Stomach smooth muscle (tissue), 2 donors: ENCODE measurements at regions not wholly inside any gene's neighbourhood (a gene's known extent, or its start where the extent isn't known, plus 50 kb on each side); places are given as distances from the start of the nearest gene placed in this dataset.

Experiments used
- H3K27ac ChIP-seq: one replicate; pipeline ENCODE4 v1.7.0; 2013; ENCODE audit warnings: mild to moderate bottlenecking, low read length, inconsistent platforms
- H3K27me3 ChIP-seq, 2 donors: one replicate each; pipeline ENCODE4 v1.7.0; 2013; ENCODE audit warnings: low read length in 2 of 2; ENCODE audit not compliant: insufficient read depth in 2 of 2, control insufficient read depth in 1 of 2
- H3K36me3 ChIP-seq, 2 donors: one replicate each; pipeline ENCODE4 v1.7.0; 2013; ENCODE audit warnings: low read length in 2 of 2; ENCODE audit not compliant: control insufficient read depth in 2 of 2, insufficient read depth in 2 of 2
- H3K4me1 ChIP-seq: one replicate; pipeline ENCODE4 v1.7.0; 2013; ENCODE audit warnings: low read length; ENCODE audit not compliant: control insufficient read depth, insufficient read depth
- H3K4me3 ChIP-seq, 2 donors: one replicate each; pipeline ENCODE4 v1.7.0; 2013; ENCODE audit warnings: low read length in 2 of 2
- H3K9ac ChIP-seq, 2 donors: one replicate each; pipeline ENCODE4 v1.7.0; 2013; ENCODE audit warnings: low read length in 2 of 2, mild to moderate bottlenecking in 1 of 2
- H3K9me3 ChIP-seq, 2 donors: one replicate each; pipeline ENCODE4 v1.7.0; 2013; ENCODE audit warnings: low read length in 2 of 2; ENCODE audit not compliant: control insufficient read depth in 2 of 2
- donor health status: healthy.
- donor health status: Pancreatic carcinoma.

DNA sequence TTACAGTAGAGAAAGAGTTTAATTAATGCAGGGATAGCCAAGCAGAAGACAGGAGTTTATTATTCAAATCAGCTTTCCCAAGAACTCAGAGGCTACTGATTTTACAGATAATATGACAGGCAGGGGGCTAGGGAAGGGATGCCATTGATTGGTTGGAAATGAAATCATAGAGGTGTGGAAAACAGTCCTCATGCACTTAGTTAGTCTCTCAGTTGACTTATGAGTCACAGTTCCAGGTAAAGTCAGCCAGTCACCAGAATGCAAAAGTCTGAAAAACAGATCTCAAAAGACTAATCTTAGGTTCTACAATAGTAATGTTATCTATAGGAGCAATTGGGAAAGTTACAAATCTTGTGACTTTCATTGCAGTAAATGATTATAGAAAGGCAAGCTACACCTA, 676.4 kb upstream of the CHAC2 start:
- Histone ChIP-seq H3K4me1 (no peaks in the 10 kb centered on the region), H3K36me3 (no peaks in the 10 kb centered on the region), H3K4me3 (no peak overlapping the region), H3K27me3 (no peaks in the 10 kb centered on the region), H3K27ac (no peak overlapping the region), H3K9ac (no peak overlapping the region), H3K9me3 (no peaks in the 10 kb centered on the region)

DNA sequence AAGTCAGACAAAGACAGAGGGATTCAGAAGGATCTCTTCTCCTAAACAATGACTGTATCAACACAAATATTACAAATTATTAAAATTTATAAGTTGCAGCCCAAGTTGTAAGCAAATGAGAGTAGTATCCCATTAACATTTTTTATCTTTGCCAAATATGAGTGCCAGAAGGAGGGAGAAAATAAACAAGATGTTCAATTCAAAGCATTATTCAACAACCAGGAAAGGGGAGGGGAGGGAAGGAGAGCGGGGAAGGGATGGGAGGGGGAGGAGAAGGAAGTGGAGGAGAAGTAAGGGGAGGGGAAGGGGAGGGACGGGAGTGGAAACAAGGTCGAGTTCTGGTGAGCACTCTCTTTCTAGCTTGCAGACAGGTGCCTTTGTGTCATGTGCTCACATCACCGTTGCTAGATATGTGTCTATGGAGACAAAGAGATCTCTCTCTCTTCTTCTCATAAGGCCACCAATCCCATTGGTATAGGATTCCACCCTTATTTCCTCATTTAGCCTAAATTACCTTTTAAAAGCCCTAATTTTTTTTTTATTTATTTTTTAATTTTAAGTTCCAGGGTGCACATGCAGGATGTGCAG, 679.6 kb upstream of the CHAC2 start:
- H3K9me3 ChIP-seq = no peaks in the 10 kb centered on the region

DNA sequence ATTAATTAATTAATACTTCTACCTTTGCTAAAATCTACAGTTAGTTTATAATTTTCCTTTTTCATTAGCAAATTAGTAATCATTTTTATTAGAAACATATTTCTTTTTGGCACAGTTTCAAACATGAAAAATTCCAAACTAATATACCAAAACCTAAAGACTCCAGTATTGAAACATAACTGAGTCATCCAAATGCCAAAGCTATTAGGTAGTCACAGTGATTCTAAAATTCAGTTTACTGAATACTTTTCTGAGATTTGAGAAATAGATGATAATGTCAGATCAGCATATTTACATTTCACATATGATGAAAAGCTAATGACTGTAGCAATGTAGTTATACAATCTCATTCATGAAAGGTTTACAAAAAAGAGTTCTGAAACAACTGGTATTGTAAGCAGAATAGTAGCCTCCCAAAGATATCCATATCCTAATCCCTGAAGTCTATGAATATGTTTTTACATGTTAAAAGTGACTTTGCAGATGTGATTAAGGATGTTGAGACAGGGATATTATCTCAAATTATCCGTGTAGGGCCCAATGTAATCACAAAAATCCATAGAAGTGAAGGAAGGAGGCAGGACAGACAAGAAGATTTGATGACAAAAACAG, 680.2 kb upstream of the CHAC2 start:
- Histone ChIP-seq H3K9me3 (no peaks in the 10 kb centered on the region), H3K27ac (no peak overlapping the region), H3K27me3 (no peaks in the 10 kb centered on the region), H3K36me3 (no peaks in the 10 kb centered on the region), H3K4me3 (no peak overlapping the region), H3K4me1 (no peaks in the 10 kb centered on the region), H3K9ac (no peak overlapping the region)

More for the DNA sequence above, 679.6 kb upstream of the CHAC2 start:
- Histone ChIP-seq H3K27ac (no peak overlapping the region), H3K4me1 (no peaks in the 10 kb centered on the region), H3K36me3 (no peaks in the 10 kb centered on the region), H3K27me3 (no peaks in the 10 kb centered on the region), H3K4me3 (no peak overlapping the region), H3K9ac (no peak overlapping the region)

DNA sequence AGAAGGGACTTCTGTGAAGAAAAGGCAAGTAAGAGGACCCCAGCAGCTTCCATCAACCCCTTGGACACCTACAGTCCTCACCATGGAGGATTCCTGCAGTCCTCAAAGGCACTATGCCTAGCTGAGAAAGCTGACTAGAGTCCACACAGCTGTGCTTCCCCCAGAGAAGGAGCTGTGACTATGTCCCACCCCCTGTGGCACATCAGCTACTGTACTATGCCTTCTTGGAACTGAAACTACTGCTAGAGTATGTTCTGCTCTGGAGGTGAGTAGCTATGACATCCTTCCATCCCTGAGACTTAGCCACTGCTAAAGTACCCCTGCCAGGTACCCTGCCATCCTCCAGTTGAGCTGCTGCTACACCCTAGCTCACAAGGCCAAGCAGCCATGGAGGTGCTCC, 690.2 kb upstream of the CHAC2 start:
- Histone ChIP-seq H3K4me1 (no peaks in the 10 kb centered on the region), H3K36me3 (no peaks in the 10 kb centered on the region), H3K9me3 (no peaks in the 10 kb centered on the region), H3K4me3 (no peak overlapping the region), H3K9ac (no peak overlapping the region), H3K27me3 (no peaks in the 10 kb centered on the region), H3K27ac (no peak overlapping the region)

DNA sequence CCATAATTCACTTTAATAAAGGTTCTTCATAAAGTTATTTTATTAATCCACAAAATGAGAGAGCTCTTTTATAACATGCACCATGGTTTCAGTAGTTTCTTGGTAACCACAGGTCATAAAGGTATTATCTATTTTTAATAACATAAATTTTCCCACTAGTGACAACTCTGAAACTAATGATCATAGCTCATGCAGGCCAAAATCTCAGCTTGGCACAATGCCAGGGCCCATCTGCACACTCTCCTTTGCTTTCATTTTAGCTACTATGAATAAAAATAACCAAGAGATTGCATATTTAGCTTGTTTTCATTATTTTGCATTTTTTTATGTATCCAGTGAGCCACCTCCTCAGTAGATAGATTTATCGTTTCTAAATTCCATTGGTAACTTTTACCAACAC, 691.8 kb upstream of the CHAC2 start:
- Histone ChIP-seq H3K27me3 (no peaks in the 10 kb centered on the region), H3K36me3 (no peaks in the 10 kb centered on the region), H3K27ac (no peak overlapping the region), H3K9me3 (no peaks in the 10 kb centered on the region), H3K4me1 (no peaks in the 10 kb centered on the region), H3K9ac (no peak overlapping the region), H3K4me3 (no peak overlapping the region)

DNA sequence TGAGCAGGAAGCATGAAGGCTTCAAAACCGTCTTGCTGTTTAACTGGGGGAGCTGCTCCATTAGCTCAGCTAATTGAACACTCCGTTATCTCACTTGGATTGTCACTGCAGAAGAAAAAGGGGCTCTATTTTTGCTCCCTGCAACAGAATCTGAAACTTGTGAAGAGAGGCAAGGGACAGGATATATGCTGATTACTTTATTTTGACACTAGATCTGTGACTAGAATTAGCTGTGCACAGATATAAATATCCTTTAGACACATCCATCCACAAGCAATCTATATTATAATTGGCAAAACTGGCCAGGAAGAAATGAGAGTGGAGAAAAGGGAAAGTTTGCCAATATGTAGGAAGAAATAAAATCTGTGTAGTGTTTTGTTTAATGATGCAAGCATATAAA, 700.1 kb upstream of the CHAC2 start:
- Histone ChIP-seq H3K27ac (no peak overlapping the region), H3K4me1 (no peaks in the 10 kb centered on the region), H3K36me3 (no peaks in the 10 kb centered on the region), H3K9ac (no peak overlapping the region), H3K4me3 (no peak overlapping the region), H3K27me3 (no peaks in the 10 kb centered on the region), H3K9me3 (no peaks in the 10 kb centered on the region)

DNA sequence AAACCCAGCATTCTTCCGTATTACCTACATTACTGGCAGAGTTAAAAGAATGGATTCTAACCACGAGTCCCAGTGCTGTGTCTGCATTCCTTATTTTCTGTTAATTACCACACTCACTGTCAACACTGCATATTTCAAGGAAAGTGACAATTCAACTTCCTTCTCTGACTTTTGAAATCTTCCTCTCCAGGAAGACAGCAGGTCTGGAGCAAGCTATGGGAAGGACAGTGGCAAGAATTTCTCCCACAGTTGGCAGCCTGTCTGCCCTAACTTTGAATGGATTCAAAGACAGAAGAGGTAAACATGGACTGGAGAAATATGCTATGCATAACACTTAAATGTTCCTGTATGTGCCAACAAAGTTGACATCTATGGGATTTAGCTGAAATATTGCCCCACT, 700.5 kb upstream of the CHAC2 start:
- Histone ChIP-seq H3K36me3 (no peaks in the 10 kb centered on the region), H3K27me3 (no peaks in the 10 kb centered on the region), H3K9ac (no peak overlapping the region), H3K9me3 (no peaks in the 10 kb centered on the region), H3K4me1 (no peaks in the 10 kb centered on the region), H3K27ac (no peak overlapping the region), H3K4me3 (no peak overlapping the region)

DNA sequence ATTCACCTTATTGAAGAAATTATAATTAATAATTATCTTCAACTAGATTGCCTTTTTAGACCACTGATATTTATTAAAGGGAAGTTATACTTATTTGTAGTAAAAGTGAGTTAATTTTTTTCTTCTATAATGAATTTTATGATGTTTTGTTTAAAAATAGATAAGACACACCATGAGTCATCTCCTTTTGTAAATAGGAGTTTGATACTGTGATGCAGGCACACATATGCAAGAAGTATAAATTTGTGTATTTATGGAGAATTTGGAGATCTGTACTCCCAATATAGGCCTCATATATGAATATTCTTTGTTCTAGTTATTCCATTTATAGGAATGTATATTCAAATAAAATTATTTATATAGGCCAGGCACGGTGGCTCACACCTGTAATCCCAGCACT, 703.5 kb upstream of the CHAC2 start:
- no peaks in the 10 kb centered on the region for H3K27me3 ChIP-seq
- H3K9me3 ChIP-seq = no peaks in the 10 kb centered on the region
- H3K36me3 ChIP-seq = no peaks in the 10 kb centered on the region
- H3K4me3 ChIP-seq = no peak overlapping the region
- no peak overlapping the region for H3K27ac ChIP-seq
- H3K9ac ChIP-seq = no peak overlapping the region
- no peaks in the 10 kb centered on the region for H3K4me1 ChIP-seq

DNA sequence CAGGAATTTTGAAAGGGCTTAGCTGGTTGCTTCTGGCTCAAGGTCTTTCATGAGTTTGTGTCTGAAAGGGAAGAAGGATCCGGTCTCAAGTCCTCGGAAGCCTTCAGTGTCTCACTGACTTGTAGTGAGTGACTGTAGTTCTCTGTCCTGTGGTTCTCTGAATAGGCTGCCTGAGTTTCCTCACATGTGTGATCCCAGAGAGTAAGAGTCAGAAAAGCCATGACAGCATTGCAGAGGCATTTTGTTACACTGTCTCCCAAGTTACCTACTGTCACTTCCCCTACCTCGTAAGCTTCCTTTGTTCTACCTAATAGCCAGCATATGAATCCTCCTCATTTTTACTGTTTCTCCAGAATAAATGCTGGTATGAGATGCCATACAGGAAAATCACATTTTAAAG, 709.1 kb upstream of the CHAC2 start:
- no peaks in the 10 kb centered on the region for H3K4me1 ChIP-seq
- no peaks in the 10 kb centered on the region for H3K9me3 ChIP-seq
- H3K27ac ChIP-seq = no peak overlapping the region
- no peaks in the 10 kb centered on the region for H3K27me3 ChIP-seq
- H3K36me3 ChIP-seq = no peaks in the 10 kb centered on the region
- H3K9ac ChIP-seq = no peak overlapping the region
- no peak overlapping the region for H3K4me3 ChIP-seq

DNA sequence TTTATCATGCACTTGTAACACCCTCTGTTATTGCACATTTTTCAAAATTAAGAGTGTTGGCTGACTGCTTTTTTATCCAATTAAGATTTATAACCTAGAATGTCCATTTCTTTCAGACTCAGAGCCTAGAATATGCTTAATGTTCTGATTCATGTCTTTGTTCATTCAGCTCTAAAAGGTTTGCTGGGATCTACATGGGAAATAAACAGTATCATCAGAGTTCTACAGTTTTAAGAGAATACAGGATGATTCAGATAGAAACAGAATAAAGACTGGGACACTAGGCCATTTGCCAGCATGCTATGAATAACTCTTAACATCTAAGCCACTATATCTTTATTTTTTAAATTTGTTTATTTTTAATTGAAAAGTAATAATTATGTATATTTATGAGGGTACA, 713.7 kb upstream of the CHAC2 start:
- H3K27me3 ChIP-seq = no peaks in the 10 kb centered on the region
- H3K27ac ChIP-seq = no peak overlapping the region
- no peaks in the 10 kb centered on the region for H3K36me3 ChIP-seq
- H3K9ac ChIP-seq = no peak overlapping the region
- no peak overlapping the region for H3K4me3 ChIP-seq
- H3K9me3 ChIP-seq = no peaks in the 10 kb centered on the region
- no peaks in the 10 kb centered on the region for H3K4me1 ChIP-seq

DNA sequence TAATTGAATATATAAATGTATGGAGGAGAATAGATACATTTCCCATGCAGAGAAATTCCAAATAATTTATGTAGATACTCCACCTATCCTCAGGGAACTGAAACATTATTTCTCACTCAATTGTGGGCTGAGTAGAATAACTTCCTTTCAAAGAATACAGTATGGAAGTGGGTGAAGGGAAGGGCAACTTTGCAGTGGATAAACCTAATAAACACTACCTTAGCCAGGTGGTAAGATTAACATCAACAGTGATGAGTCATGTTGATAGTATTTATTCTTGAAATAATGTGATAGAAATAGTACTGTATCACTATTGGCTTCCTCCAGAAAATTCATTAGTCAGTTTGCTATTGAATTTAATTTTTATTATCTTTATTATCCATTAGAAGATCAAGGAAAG, 716.4 kb upstream of the CHAC2 start:
- Histone ChIP-seq H3K36me3 (no peaks in the 10 kb centered on the region), H3K27ac (no peak overlapping the region), H3K9me3 (no peaks in the 10 kb centered on the region), H3K4me3 (no peak overlapping the region), H3K9ac (no peak overlapping the region), H3K27me3 (no peaks in the 10 kb centered on the region), H3K4me1 (no peaks in the 10 kb centered on the region)
